Retinal pigment epithelial cell (primary cell): ENCODE measurements at regions not wholly inside any gene's neighbourhood (a gene's known extent, or its start where the extent isn't known, plus 50 kb on each side); places are given as distances from the start of the nearest gene placed in this dataset.

ENCODE experiments used
- DNase-seq: peaks from one replicate; pipeline ENCODE4 v3.0.0-alpha.2; 2010; ENCODE audit warnings: low read depth
- H3K4me3 ChIP-seq: 2 replicates; pipeline ENCODE4 v1.5.1; 2011; ENCODE audit warnings: mild to moderate bottlenecking, low read length, control low read depth, moderate library complexity
- TF ChIP-seq, protein P1 (sequence below): conservative IDR thresholded peaks from 2 replicates; pipeline ENCODE4 v1.5.1; 2011; ENCODE audit warnings: low read depth, low read length, control low read depth, inconsistent platforms

DNA sequence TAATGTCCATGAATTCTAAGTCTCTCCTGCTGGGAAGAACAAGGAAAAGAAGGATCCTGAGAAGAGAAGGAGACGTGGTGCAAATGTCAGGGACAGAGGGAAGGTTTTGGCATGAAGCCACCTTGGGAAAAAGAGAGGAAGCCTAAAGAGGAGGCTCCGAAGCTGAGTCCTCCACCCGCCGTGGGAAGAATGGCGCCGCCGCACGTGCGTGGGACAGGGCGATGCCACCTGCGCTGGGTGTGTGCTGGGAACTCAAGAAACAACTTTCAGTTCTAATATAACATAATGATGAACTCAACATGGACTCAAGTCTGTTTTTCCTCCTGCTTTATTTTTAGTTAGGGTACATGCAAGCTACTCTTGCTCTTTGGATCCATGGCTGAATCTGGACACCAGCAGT, 362.3 kb upstream of the RUNX1 start:
- H3K4me3 ChIP-seq: no peak overlapping the region
- DNase-seq: no peak
- TF ChIP-seq, protein P1, sequence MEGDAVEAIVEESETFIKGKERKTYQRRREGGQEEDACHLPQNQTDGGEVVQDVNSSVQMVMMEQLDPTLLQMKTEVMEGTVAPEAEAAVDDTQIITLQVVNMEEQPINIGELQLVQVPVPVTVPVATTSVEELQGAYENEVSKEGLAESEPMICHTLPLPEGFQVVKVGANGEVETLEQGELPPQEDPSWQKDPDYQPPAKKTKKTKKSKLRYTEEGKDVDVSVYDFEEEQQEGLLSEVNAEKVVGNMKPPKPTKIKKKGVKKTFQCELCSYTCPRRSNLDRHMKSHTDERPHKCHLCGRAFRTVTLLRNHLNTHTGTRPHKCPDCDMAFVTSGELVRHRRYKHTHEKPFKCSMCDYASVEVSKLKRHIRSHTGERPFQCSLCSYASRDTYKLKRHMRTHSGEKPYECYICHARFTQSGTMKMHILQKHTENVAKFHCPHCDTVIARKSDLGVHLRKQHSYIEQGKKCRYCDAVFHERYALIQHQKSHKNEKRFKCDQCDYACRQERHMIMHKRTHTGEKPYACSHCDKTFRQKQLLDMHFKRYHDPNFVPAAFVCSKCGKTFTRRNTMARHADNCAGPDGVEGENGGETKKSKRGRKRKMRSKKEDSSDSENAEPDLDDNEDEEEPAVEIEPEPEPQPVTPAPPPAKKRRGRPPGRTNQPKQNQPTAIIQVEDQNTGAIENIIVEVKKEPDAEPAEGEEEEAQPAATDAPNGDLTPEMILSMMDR: no peak

DNA sequence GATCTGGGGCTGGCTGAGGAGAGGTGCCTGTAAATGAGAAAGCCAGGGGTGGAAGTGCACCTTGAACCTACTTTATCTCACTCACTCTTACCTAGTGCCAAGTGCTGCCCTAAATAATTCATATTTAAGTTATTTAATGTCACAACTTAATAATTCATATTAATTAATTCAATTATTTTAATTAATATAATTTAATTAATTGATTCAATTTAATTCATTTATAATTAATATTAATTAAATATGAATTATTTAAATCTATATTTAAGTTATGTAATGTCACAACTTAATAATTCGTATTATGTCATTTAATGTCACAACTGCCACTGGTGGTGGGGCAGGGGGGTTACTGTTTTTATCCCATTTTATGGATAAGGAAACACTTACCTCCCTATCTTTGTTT, 361.6 kb upstream of the RUNX1 start:
- no peak for DNase-seq
- TF ChIP-seq, protein P1: no peak
- no peak overlapping the region for H3K4me3 ChIP-seq

DNA sequence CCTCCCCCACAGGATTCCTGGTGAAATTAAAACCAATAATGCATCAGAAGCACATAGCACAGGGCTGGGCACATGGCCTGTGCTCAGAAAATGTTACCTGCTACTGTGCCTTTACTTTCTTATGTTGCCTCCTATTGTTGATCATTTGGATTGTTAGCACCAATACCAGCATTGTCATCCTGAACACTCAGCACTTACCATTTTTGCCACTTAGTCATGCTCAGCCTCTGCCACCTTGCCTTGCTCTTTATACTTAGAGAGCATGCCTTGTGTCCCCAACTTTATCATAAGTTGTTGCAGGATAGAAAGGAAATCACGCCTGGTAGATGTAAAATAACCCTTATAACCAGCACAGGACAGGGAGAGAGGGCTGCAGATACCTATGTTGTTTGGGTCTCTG, 361.0 kb upstream of the RUNX1 start:
- no peak overlapping the region for H3K4me3 ChIP-seq
- no peak for DNase-seq
- TF ChIP-seq, protein P1: no peak

DNA sequence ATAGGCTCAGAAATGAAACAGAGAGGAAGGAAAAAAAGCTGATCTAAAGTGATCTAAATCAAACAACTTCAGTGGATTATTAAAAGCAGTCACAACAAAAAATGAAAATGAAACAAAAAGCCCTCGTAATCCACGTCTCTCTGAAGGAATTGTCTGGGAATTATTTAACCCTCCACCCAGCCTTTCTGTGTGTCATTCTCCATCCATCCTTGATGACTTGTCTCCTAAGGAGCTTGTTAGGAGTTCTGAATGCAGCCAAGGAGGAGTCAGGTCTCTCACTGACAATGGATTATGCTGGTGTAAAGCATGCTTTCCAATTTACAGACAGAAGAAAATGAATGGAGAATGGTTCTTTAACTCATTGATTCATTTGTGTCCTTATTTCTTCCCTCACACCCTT, 359.3 kb upstream of the RUNX1 start:
- H3K4me3 ChIP-seq: no peak overlapping the region
- no peak for DNase-seq
- TF ChIP-seq, protein P1: no peak

DNA sequence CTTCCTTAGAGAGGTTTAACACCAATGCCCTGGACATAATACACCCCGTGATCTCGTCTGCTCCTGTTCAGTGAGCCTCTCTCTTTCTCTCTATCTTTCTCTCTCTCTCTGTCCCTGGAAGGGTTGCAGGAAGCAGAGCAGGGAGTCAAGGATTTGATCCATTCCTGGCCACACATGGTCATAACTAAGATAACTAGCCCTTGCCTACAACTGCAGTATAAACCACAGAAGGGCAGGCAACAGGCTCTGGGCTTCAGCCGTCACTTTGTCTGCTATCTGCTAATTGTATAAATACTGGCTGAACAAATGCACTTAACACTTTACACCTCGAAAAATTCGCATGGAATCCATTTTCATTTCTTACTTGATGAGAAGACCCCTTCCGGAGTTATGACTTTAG, 357.5 kb upstream of the RUNX1 start:
- H3K4me3 ChIP-seq: no peak overlapping the region
- TF ChIP-seq, protein P1: no peak
- no peak for DNase-seq

DNA sequence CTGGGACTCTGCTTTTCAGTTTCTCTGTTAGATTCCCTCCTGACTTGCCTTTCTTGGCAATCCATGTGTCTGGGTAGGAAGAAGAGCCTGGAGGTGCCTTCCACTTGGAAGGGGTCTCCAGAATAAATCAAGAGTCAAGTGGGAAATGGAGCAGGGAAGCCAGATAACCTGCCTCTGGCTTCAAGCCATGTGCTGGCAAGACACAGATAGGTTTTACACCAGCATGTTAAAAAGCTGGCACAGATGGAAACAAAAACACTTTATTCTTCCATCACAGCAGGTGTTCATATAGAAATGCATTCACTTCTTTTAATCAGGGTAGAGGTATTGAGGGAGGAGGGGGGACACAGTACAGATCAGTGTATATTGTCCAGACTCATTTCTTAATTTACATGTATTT, 356.9 kb upstream of the RUNX1 start:
- no peak for DNase-seq
- TF ChIP-seq, protein P1: no peak
- H3K4me3 ChIP-seq: no peak overlapping the region

DNA sequence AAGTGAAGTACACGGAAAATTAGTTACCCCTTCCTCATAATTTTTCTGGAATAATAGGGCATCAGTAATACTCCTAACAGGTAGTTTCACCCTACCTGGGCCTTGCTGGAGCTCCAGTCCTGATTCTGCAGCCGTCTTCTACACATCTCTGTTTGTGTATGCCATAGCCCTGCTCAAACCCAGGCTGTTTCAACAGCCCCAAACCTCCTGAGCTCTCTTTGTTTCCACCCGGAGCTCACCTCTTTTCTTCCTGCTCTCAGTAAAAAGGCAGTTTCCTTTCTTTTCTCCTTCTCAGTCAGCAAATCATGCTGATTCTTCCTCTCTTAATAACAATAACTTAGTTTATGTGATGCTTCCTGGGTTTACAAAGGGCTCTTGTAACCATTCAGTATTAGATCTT, 355.1 kb upstream of the RUNX1 start:
- H3K4me3 ChIP-seq: no peak overlapping the region
- DNase-seq: no peak
- TF ChIP-seq, protein P1: no peak
